ENCODE measurements at regions not wholly inside any gene's neighbourhood (a gene's known extent, or its start where the extent isn't known, plus 50 kb on each side); places are given as distances from the start of the nearest gene placed in this dataset.

DNA sequence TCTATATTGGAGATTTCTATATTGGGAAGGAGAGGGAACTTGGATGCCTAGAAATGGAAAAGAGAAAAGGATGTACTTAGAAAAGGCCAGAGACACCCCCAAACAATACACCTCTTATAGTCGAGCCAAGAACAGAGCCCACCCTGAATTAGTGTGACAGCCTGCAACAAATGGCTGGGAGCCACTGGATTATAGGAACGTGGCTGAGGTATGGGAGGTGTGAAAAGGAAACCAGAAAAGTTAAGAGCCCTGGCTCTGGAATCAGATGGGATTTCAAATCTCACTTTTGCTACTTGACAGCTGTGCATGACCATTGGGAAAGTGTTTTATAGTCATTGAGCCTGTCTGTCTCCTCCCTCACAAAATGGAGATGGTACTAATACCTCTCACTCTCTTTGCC, 394.0 kb downstream of the ZNF521 start:
- TF ChIP-seq, protein P1, sequence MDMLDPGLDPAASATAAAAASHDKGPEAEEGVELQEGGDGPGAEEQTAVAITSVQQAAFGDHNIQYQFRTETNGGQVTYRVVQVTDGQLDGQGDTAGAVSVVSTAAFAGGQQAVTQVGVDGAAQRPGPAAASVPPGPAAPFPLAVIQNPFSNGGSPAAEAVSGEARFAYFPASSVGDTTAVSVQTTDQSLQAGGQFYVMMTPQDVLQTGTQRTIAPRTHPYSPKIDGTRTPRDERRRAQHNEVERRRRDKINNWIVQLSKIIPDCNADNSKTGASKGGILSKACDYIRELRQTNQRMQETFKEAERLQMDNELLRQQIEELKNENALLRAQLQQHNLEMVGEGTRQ (IDR thresholded peaks at IDR 0.05; ENCODE audit: low read length): no peak
- no peak for TF ChIP-seq TEAD4 (IDR thresholded peaks at IDR 0.05; ENCODE audit: low read depth, low read length)
- no peak for TF ChIP-seq POLR2AphosphoS5 (IDR thresholded peaks at IDR 0.05; ENCODE audit: low read depth, low read length)
- TF ChIP-seq, protein P2, sequence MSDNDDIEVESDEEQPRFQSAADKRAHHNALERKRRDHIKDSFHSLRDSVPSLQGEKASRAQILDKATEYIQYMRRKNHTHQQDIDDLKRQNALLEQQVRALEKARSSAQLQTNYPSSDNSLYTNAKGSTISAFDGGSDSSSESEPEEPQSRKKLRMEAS (IDR thresholded peaks at IDR 0.05): no peak
- TF ChIP-seq POLR2A (IDR thresholded peaks at IDR 0.05; ENCODE audit: control extremely low read depth in 1 of 2, low read depth in 2 of 2, low read length in 2 of 2): no peak
- TF ChIP-seq, protein P3, sequence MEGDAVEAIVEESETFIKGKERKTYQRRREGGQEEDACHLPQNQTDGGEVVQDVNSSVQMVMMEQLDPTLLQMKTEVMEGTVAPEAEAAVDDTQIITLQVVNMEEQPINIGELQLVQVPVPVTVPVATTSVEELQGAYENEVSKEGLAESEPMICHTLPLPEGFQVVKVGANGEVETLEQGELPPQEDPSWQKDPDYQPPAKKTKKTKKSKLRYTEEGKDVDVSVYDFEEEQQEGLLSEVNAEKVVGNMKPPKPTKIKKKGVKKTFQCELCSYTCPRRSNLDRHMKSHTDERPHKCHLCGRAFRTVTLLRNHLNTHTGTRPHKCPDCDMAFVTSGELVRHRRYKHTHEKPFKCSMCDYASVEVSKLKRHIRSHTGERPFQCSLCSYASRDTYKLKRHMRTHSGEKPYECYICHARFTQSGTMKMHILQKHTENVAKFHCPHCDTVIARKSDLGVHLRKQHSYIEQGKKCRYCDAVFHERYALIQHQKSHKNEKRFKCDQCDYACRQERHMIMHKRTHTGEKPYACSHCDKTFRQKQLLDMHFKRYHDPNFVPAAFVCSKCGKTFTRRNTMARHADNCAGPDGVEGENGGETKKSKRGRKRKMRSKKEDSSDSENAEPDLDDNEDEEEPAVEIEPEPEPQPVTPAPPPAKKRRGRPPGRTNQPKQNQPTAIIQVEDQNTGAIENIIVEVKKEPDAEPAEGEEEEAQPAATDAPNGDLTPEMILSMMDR (IDR thresholded peaks at IDR 0.05; ENCODE audit: control extremely low read depth in 1 of 3, insufficient read depth in 1 of 3, low read depth in 1 of 3, low read length in 3 of 3): no peak
- no peak for TF ChIP-seq HDAC2 (IDR thresholded peaks at IDR 0.05; ENCODE audit: borderline replicate concordance in 1 of 2, low read depth in 2 of 2, low read length in 2 of 2)
- TF ChIP-seq SIRT6 (IDR thresholded peaks at IDR 0.05; ENCODE audit: low read length): no peak
- TF ChIP-seq ATF2 (IDR thresholded peaks at IDR 0.05; ENCODE audit: low read length): no peak
